H54 (cell line): ENCODE measurements at regions not wholly inside any gene's neighbourhood (a gene's known extent, or its start where the extent isn't known, plus 50 kb on each side); places are given as distances from the start of the nearest gene placed in this dataset.

Experiments used
- DNase-seq: peaks from one replicate; pipeline ENCODE4 v3.0.0; 2011; ENCODE audit warnings: low spot score, mixed read lengths; ENCODE audit not compliant: insufficient read length
- FAIRE-seq: peaks from 3 replicates; lab custom pipeline; 2011; peaks lifted over from hg19 to GRCh38; lab: Jason Lieb, UNC
- POLR2A ChIP-seq: IDR thresholded peaks from 2 replicates; pipeline ENCODE4 v1.6.1; 2011; ENCODE audit warnings: low read depth, mild to moderate bottlenecking, low read length

- no peak for TF ChIP-seq POLR2A
- FAIRE-seq = no peak
- DNase-seq = no peak
Measured at GRCh38 chr18:39620551-39621168, 2055.1 kb upstream of the CELF4 start.

- FAIRE-seq = no peak
- no peak for DNase-seq
- no peak for TF ChIP-seq POLR2A
Measured at GRCh38 chr18:39618265-39619003, 2052.8 kb upstream of the CELF4 start.

GRCh38 chr18:39611381-39612100 is 2045.9 kb upstream of the CELF4 start:
- no peak for DNase-seq
- FAIRE-seq = no peak
- TF ChIP-seq POLR2A = no peak

GRCh38 chr18:39607034-39607433 is 2041.4 kb upstream of the CELF4 start:
- no peak for FAIRE-seq
- no peak for TF ChIP-seq POLR2A

GRCh38 chr18:39604836-39605235 is 2039.2 kb upstream of the CELF4 start:
- no peak for FAIRE-seq
- TF ChIP-seq POLR2A = no peak
- DNase-seq = no peak

More at GRCh38 chr18:39607034-39607433, 2041.4 kb upstream of the CELF4 start:
- no peak for DNase-seq

GRCh38 chr18:39602131-39602530 is 2036.5 kb upstream of the CELF4 start:
- no peak for TF ChIP-seq POLR2A
- FAIRE-seq (no peak), DNase-seq (no peak)

- no peak for TF ChIP-seq POLR2A
- no peak for FAIRE-seq
- DNase-seq = no peak
Measured at GRCh38 chr18:39600894-39601293, 2035.3 kb upstream of the CELF4 start.

GRCh38 chr18:39599251-39599650 is 2033.7 kb upstream of the CELF4 start:
- FAIRE-seq = no peak
- TF ChIP-seq POLR2A = no peak
- no peak for DNase-seq

- DNase-seq (no peak), FAIRE-seq (no peak)
- no peak for TF ChIP-seq POLR2A
Measured at GRCh38 chr18:39596891-39597290, 2031.3 kb upstream of the CELF4 start.

- FAIRE-seq = no peak
- no peak for DNase-seq
- no peak for TF ChIP-seq POLR2A
Measured at GRCh38 chr18:39596221-39596620, 2030.6 kb upstream of the CELF4 start.

- TF ChIP-seq POLR2A = no peak
- FAIRE-seq (no peak), DNase-seq (no peak)
Measured at GRCh38 chr18:39594206-39594605, 2028.6 kb upstream of the CELF4 start.

- DNase-seq (no peak), FAIRE-seq (no peak)
- no peak for TF ChIP-seq POLR2A
Measured at GRCh38 chr18:39591649-39592048, 2026.1 kb upstream of the CELF4 start.

- DNase-seq = no peak
- no peak for TF ChIP-seq POLR2A
- no peak for FAIRE-seq
Measured at GRCh38 chr18:39589496-39589895, 2023.9 kb upstream of the CELF4 start.

GRCh38 chr18:39587586-39587985 is 2022.0 kb upstream of the CELF4 start:
- DNase-seq = no peak
- no peak for FAIRE-seq

GRCh38 chr18:39586741-39587140 is 2021.1 kb upstream of the CELF4 start:
- TF ChIP-seq POLR2A = no peak
- no peak for FAIRE-seq
- no peak for DNase-seq

More at GRCh38 chr18:39587586-39587985, 2022.0 kb upstream of the CELF4 start:
- TF ChIP-seq POLR2A = no peak
